Hippocampal formation (tissue), 2 donors: ENCODE measurements at regions not wholly inside any gene's neighbourhood (a gene's known extent, or its start where the extent isn't known, plus 50 kb on each side); places are given as distances from the start of the nearest gene placed in this dataset.
"Not testable (repeated sequence)": the region's sequence is repeated elsewhere in the genome, so short reads cannot be mapped to it uniquely, and the experiment has no call there.

ENCODE experiments used
- DNase-seq, 2 donors: peaks; one replicate each; lab custom pipeline; 2025; lab: John Stamatoyannopoulos, UW

GRCh38 chr6:80923816-80924215 is 817.3 kb downstream of the BCKDHB start:
- no peak for DNase-seq

DNA sequence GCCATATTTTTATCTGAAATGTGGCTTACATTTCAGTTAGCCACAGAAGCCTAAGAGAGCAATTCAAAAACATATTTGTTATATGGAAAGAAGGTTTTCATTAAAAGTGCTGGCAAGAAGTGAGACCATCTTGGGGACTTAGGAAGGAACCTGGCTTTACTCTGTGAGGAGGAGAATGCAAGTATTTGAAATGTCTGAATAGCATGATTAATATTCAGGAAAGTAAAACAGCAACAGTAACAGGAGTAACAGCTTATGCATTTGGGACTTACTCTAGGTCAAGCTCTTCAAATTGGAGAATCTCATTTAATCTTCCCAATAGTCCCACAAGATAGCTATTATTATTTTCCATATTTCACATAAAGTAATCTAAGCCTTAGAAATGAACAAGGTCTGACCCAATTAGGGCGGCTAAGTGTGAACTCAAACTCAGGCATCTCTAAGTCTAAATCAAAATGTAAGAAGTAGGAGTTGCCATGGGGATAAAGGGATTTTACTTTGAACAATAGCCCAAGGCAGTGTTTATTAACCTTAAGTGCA is 816.5 kb downstream of the BCKDHB start:
- no peak for DNase-seq

GRCh38 chr6:80921861-80922460 is 815.5 kb downstream of the BCKDHB start:
- DNase-seq, result no peak

DNA sequence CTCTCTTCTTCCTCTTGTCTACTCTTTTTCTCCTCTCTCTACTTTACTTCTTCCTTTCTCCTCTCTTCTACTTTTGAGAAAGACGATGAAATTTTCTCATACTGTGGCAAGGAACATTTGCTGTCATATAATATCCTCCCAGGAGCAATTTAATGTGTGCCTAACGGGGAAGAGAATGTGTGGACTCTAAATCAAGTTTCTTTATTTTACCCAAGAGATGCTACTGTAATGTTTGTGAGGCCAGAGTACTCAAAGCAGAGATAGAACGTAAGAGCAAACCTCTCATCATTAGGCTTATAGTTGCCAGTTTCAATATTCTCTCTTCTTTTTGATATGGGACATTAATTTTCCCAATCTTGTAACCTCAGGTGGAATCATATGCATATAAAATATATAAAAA is 801.4 kb downstream of the BCKDHB start:
- DNase-seq, result no peak

- no peak for DNase-seq
Observed at GRCh38 chr6:80903711-80904110, 797.2 kb downstream of the BCKDHB start.

DNA sequence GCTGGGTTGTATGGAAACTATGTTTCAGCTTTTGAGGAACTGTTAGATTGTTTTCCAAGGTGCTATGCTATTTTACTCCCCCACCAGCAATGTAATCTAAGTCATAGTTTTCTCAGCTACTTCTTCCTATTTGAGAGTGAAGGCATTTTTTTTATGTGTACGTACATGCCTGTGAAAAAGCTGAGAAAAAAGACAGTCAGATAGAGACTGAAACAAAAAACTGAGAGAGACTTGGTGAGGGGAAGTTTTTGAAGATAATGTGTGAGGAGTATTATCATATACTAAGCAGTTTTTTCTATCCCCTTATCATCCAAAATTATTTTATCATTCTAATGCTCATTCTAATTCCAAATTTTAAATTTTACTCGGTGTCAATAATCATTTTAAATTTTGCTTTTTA is 780.0 kb downstream of the BCKDHB start:
- DNase-seq, result no peak

GRCh38 chr6:80872951-80873308 is 766.5 kb downstream of the BCKDHB start:
- no peak for DNase-seq

GRCh38 chr6:80872199-80872950 is 765.9 kb downstream of the BCKDHB start:
- DNase-seq, result no peak

DNA sequence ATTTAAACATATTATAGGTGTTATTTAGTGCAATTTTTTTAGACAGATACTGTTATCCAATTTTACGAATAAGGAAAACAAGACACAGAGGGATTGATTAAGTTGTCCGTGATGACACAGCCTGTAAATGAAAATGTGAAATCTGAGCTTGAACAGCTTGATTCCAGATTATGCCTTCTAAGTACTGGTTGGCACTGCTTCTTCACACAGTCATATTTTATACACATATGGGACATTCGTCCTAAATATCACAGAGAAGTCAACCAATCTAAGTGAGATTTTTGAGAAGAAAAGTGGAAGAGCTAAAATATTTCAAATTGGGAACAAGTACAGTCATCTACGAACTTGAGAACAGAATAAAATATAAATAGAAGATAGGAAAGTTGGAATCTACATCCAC is 756.3 kb downstream of the BCKDHB start:
- DNase-seq, result no peak

GRCh38 chr6:80860107-80860506 is 753.6 kb downstream of the BCKDHB start:
- no peak for DNase-seq

- not testable (repeated sequence) for DNase-seq
Observed at GRCh38 chr6:80847973-80848372, 741.5 kb downstream of the BCKDHB start.

GRCh38 chr6:80832337-80832736 is 725.9 kb downstream of the BCKDHB start:
- no peak for DNase-seq

DNA sequence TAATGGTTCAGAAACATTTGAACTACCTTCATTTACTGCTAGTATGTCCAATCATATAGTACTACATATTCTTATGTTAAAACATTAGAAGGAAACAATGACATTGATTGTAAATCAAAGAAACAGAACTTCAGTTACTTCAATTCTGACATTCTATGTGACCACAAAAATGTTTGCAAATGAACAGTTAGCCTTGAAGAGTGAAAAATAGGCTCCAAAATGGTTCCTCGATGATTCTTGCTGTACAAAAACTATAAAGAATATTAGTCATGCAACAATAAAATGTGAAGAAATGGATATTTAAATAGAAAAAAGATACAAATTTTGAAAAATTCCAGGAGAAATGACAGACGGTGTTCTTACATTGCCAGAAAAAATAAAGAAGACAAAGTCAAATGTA is 686.9 kb downstream of the BCKDHB start:
- DNase-seq, result no peak

GRCh38 chr6:80792151-80792550 is 685.7 kb downstream of the BCKDHB start:
- DNase-seq, result no peak

GRCh38 chr6:80789912-80790570 is 683.6 kb downstream of the BCKDHB start:
- DNase-seq, result no peak

DNA sequence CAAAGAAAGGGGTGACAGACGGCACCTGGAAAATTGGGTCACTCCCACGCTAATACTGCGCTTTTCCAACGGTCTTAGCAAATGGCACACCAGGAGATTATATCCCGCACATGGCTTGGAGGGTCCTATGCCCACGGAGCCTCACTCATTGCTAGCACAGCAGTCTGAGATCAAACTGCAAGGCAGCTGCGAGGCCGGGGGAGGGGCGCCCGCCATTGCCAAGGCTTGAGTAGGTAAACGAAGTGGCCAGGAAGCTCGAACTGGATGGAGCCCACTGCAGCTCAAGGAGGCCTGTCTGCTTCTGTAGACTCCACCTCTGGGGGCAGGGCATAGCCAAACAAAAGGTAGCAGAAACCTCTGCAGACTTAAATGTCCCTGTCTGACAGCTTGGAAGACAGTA is 676.8 kb downstream of the BCKDHB start:
- DNase-seq, result not testable (repeated sequence)

DNA sequence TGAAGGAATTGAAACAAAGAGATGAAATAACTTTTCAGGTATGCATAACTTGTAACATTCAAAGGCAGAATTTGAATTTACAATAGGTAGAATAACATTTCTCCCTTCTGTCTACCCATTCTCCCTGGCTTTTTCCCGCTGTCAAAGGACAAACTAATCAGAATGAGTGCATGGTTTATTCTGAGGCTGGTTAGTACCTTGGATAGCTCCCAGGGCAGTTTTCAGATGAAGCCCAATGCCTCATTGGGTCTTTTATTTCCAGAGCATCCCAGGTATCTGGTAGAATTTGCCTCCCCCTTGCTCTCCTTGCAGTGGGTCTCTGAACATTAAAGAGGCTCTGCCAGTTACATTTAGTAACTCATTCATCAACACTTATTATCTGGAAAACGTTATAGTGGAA is 665.5 kb downstream of the BCKDHB start:
- no peak for DNase-seq

GRCh38 chr6:80769106-80769505 is 662.6 kb downstream of the BCKDHB start:
- DNase-seq, result no peak

DNA sequence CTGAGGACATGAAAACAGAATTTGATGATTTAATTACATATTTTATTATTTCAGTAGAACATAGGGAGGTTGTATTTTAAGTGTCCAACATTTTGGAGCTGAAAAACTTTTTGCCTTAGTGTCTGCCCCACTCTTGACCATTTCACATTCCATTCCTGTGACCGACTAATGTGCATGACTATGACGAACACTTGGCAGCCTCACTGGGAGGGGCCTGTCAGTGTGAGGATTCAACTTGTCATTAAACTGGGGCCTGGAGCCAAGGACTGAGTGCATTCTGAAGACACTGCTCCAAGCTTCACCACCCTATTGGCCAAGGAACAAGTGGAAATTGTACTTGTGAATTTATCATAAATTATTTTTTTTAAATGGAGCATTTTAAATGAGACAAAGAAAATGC is 661.3 kb downstream of the BCKDHB start:
- no peak for DNase-seq

DNA sequence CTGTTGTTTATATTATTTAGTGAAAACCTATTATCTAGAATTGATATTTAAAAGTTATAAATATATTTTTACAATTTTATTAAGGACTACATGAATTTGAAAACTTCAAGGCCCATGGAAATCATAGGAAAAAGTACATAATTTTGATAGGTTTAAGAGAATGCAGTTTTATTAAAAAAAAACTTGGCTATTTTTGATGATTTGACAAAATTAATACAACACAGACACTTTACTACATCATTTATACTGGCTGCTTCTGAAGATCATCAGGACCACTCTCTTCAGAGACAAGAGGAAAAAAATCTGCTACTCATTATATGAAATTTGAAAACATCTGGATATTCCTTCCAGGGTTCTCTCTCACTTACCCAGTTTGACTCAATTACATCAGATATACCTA is 637.7 kb downstream of the BCKDHB start:
- no peak for DNase-seq

DNA sequence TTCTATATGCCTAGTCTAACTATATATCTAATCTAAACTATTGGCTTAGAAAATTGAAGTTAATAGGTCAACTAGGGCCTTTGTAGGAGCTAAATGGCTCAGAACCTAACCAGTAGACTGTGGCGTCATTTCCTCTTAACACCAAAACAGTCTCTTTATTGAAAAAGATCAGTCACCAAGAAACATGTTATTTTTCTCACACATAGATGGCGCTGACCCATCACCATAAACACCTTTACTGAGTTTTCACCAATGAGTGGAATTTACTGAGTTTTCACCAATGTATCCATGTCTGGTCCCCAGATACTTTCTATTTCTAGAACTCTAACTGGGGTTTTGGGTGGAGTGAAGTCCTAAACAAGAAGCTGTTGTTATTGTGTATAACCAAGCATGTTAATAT is 636.0 kb downstream of the BCKDHB start:
- no peak for DNase-seq

DNA sequence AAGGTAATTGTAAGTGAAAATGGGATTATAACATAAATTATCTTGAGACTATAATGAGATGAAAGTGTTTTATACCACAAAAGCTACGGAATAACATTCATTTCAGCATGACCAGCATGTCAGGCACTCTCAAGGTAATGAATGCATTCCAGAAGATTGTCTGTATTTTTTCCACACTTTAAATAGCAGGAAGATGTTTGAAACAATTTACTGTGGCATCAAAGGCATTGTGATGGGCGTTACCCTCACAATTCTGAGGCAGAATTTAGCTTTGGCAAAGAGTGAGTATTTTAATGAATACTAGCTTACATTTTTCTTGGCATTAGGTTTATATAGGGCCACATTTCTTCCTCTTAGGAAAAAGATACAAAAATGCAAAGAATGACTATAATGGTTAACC is 627.2 kb downstream of the BCKDHB start:
- DNase-seq, result no peak

GRCh38 chr6:80728830-80729229 is 622.4 kb downstream of the BCKDHB start:
- DNase-seq, result no peak
